Pancreas (tissue), 10 donors: ENCODE measurements at regions not wholly inside any gene's neighbourhood (a gene's known extent, or its start where the extent isn't known, plus 50 kb on each side); places are given as distances from the start of the nearest gene placed in this dataset.

ENCODE experiments used
- ATAC-seq, 4 donors: fragments of 200-7000 bp; cut with Tn5 transposase; one replicate each; pipeline versions ENCODE4 v1.8.0 to v1.9.1; 2020; ENCODE audit warnings: mild to moderate bottlenecking in 4 of 4, moderate library complexity in 4 of 4
- DNase-seq, 6 donors: peaks; one replicate each; pipeline ENCODE4 v3.0.0-alpha.2; 2020
- FAIRE-seq: peaks from 2 replicates; lab custom pipeline; 2012; peaks lifted over from hg19 to GRCh38; lab: Jason Lieb, UNC
- H3K27ac ChIP-seq, 4 donors: fragments of 200-600 bp; sonication (generic); 1 replicate in 3 of 4; 2 replicates in 1 of 4; pipeline versions ENCODE4 v1.5.0 to v1.8.0; 2020
- H3K27me3 ChIP-seq, 4 donors: fragments of 200-600 bp; one replicate each; pipeline ENCODE4 v1.8.0; 2021
- H3K36me3 ChIP-seq, 3 donors: fragments of 200-600 bp; sonication (generic) in 1 of 3; one replicate each; pipeline versions ENCODE4 v1.5.0 to v1.8.0; 2020 to 2021
- H3K4me1 ChIP-seq, 3 donors: fragments of 200-600 bp; one replicate each; pipeline ENCODE4 v1.8.0; 2021
- H3K4me3 ChIP-seq, 4 donors: fragments of 200-600 bp; sonication (generic) in 2 of 4; one replicate each; pipeline versions ENCODE4 v1.5.0 to v1.8.0; 2020 to 2021
- H3K9me3 ChIP-seq, 4 donors: fragments of 200-600 bp; one replicate each; pipeline ENCODE4 v1.8.0; 2021
- WGBS, 2 donors: extraction: QIAGEN DNeasy Blood & Tissue Kit; methylation state at CpG; one replicate each; pipeline ENCODE4 v1.1.7; 2013; 5-methylcytosine and 5-hydroxymethylcytosine counted together
- intact Hi-C, 3 donors: fragments of 100-400 bp; cut with DNase I; formaldehyde crosslinking; loops; one replicate each; pipeline versions ENCODE4 v1.11.1 to v1.14.2; 2022
- TF ChIP-seq, protein P1 (sequence below), 4 donors: fragments of 200-600 bp; sonication (generic) in 3 of 4; IDR thresholded peaks; one replicate each; pipeline versions ENCODE4 v1.5.0 to v1.8.0; 2021; ENCODE audit warnings: antibody characterized with exemption in 4 of 4
- donor health status: healthy with polysubstance abuse.
- donor health status: DM: no; HTN: no; CAD: no; lungs with moderate emphysema.
- donor health status: DM: no; HTN: no; CAD: no.
- donor health status: control.
- donor health status: control.
- donor health status: Bipolar disorder and iron deficiency.
- donor health status: DM: yes; HTN: yes; CAD: no.
- donor health status: DM: no; HTN: no; CAD: no.
- donor health status: DM: no; HTN: no; CAD: no.
- donor health status: DM: yes; HTN: yes; CAD: no.

DNA sequence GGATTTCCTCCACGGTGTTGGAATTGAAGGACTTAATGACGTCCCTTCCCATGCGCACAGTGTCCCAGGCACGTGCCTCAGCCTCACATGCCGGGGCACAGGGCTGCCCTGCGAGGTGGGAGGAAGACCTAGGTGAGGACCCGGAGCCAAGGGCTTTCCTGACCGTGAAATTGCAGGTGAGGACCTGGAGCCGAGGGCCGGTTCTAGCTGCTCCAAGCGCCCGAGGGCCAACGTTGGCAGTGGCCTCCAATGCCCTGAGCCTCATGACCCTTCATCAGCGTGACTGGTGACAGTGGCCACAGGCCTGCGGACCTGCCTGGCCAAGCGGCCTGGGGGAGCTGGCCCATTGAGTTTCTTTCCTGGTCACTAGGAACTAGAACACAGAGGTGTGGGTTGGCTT lies 338.2 kb upstream of the MYT1L start:
- H3K4me1 ChIP-seq: no peaks in the 10 kb centered on the region
- WGBS, 2 donors: 73 to 86% methylated on average over 16 of the region's 16 CpGs
- ATAC-seq (no peak), DNase-seq (no peak), FAIRE-seq (no peak)
- H3K27me3 ChIP-seq: no peaks in the 10 kb centered on the region
- no peak overlapping the region for H3K27ac ChIP-seq
- TF ChIP-seq, protein P1, sequence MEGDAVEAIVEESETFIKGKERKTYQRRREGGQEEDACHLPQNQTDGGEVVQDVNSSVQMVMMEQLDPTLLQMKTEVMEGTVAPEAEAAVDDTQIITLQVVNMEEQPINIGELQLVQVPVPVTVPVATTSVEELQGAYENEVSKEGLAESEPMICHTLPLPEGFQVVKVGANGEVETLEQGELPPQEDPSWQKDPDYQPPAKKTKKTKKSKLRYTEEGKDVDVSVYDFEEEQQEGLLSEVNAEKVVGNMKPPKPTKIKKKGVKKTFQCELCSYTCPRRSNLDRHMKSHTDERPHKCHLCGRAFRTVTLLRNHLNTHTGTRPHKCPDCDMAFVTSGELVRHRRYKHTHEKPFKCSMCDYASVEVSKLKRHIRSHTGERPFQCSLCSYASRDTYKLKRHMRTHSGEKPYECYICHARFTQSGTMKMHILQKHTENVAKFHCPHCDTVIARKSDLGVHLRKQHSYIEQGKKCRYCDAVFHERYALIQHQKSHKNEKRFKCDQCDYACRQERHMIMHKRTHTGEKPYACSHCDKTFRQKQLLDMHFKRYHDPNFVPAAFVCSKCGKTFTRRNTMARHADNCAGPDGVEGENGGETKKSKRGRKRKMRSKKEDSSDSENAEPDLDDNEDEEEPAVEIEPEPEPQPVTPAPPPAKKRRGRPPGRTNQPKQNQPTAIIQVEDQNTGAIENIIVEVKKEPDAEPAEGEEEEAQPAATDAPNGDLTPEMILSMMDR (IDR thresholded peaks at IDR 0.05): no peak
- no peaks in the 10 kb centered on the region for H3K36me3 ChIP-seq
- H3K4me3 ChIP-seq: no peak overlapping the region
- H3K9me3 ChIP-seq: no peaks in the 10 kb centered on the region
- intact Hi-C loops: no loop called here

DNA sequence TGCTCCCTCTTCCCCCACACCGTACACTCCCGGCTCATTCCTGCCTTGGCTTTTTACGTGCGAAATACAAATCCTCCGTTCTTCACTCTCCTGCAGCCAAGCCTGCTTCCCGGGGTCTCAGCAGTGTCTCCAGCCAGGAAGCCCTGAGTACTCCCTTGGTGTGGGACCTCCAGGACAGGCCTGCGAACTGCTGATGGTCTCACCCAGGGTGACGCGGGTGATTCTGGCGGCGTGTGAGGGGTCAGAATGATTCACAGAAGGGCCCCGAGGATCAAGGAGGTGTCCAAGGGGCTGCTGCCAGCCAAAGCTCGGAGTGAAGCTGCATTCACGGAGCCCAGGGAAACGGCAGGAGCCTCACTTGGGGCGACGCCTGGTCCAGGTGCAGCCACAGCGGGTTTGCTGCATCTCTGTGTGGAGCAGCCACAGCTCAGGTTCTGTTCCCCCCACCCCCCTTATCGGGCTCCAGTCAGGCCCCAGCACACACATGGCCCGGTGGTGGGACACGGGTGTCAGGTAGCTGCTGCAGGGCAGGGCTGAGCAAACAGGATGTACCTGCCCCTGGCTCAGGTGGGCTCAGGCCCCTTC lies 337.7 kb upstream of the MYT1L start:
- H3K9me3 ChIP-seq: no peaks in the 10 kb centered on the region
- no peak for FAIRE-seq
- no peaks in the 10 kb centered on the region for H3K4me1 ChIP-seq
- no peak for DNase-seq
- intact Hi-C loops: no loop called here
- TF ChIP-seq, protein P1 (IDR thresholded peaks at IDR 0.05): no peak
- ATAC-seq: no peak
- no peaks in the 10 kb centered on the region for H3K27me3 ChIP-seq
- no peak overlapping the region for H3K27ac ChIP-seq
- H3K4me3 ChIP-seq: no peak overlapping the region
- 70 to 82% methylated on average over 21 of the region's 21 CpGs for WGBS, 2 donors
- H3K36me3 ChIP-seq: no peaks in the 10 kb centered on the region

DNA sequence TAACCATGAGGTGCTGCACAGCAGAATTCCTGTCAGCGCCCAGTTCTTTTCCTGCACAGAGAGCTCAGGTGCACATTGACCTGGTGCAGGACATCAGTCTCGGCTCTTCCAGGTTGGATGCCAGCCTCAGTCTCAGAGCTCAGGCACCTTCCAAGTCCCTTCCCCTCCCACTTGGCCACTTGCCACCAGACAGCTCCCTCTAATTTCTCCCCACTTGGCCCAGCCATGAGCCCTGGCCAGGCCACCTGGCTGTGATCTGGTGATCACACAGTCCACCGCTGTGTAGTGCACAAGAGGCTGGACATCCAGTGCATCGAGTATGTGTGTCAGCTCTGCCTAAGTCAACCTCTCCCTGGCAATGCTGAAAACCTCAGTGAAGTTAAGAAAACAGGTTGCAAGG lies 336.6 kb upstream of the MYT1L start:
- TF ChIP-seq, protein P1 (IDR thresholded peaks at IDR 0.05): no peak
- H3K4me3 ChIP-seq: no peak overlapping the region
- DNase-seq: no peak
- no peak for ATAC-seq
- no peaks in the 10 kb centered on the region for H3K9me3 ChIP-seq
- intact Hi-C loops: no loop called here
- no peaks in the 10 kb centered on the region for H3K36me3 ChIP-seq
- WGBS, 2 donors: 58 to 73% methylated on average over 4 of the region's 4 CpGs
- no peak overlapping the region for H3K27ac ChIP-seq
- FAIRE-seq: no peak
- no peaks in the 10 kb centered on the region for H3K27me3 ChIP-seq
- H3K4me1 ChIP-seq: no peaks in the 10 kb centered on the region

DNA sequence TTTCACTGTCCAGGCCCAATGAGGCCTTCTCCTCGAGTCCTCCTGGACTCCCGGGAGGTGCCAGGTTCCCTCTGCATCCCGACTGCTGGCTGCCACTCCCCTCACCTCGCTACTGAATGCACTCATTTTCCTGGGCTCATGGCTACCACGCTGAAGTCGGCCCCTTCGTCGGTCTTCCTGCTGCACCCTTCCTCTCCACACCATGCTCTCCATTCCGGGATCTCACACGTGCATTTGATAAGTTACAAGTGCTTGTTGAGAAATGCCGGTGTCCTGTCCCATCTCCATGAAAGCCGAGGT lies 334.7 kb upstream of the MYT1L start:
- intact Hi-C loops: no loop called here
- Histone ChIP-seq H3K27ac (no peak overlapping the region), H3K4me3 (no peak overlapping the region), H3K27me3 (no peaks in the 10 kb centered on the region), H3K4me1 (no peaks in the 10 kb centered on the region), H3K36me3 (no peaks in the 10 kb centered on the region), H3K9me3 (no peaks in the 10 kb centered on the region)
- ATAC-seq: no peak
- 74 to 79% methylated on average over 12 of the region's 12 CpGs for WGBS, 2 donors
- TF ChIP-seq, protein P1 (IDR thresholded peaks at IDR 0.05): no peak
- FAIRE-seq: no peak
- DNase-seq: no peak

DNA sequence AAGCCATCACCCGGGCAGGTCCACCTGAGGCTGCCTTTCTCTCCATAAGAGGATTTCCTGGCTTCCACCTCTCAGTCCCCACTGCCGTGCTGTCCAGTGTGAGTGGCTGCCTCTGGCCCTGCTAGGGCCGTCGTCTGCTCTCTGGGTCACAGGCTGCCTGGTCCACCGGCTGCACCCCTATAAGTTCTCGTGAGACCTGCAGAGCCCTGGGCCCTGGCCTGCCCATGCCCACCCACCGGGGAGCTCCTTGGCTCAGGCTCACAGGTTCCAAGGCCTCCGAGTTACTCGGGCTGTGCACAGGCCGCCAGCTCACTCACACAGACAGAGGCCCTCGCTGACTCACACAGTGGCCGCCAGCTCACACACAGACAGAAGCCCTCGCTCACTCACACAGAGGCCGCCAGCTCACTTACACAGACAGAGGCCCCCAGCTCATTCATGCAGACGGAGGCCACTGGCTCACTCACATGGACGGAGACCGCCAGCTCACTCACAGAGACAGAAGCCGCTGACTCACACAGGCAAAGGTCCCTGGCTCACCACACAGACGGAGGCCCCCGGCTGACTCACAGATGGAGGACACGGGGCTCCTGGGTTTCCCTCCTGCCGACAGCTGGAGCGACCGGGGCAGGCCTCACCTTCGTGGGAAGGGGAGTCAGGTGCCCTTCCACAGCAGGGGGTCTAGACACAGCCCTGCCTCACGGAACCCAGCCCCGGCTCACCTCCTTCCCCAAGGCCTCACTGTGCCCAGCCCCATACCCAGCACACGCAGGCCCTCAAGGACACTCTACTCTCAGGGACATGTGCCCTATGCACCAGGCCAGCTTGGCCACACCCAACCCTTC lies 334.1 kb upstream of the MYT1L start:
- TF ChIP-seq, protein P1 (IDR thresholded peaks at IDR 0.05): no peak
- 75 to 81% methylated on average over 28 of the region's 28 CpGs for WGBS, 2 donors
- FAIRE-seq (no peak), DNase-seq (no peak), ATAC-seq (no peak)
- Histone ChIP-seq H3K27me3 (no peaks in the 10 kb centered on the region), H3K4me3 (no peak overlapping the region), H3K36me3 (no peaks in the 10 kb centered on the region), H3K9me3 (no peaks in the 10 kb centered on the region), H3K27ac (no peak overlapping the region), H3K4me1 (no peaks in the 10 kb centered on the region)
- intact Hi-C loops: no loop called here
